Endothelial cell (in vitro differentiated cells): ENCODE measurements at regions not wholly inside any gene's neighbourhood (a gene's known extent, or its start where the extent isn't known, plus 50 kb on each side); places are given as distances from the start of the nearest gene placed in this dataset.

ENCODE experiments used
- DNase-seq: peaks from one replicate; pipeline ENCODE4 v3.0.0; 2021; ENCODE audit warnings: low spot score
- H3K27ac Mint-ChIP-seq: one replicate; pipeline ENCODE4 v1.8.0; 2021; ENCODE audit warnings: mixed read lengths, inconsistent platforms; ENCODE audit not compliant: unreplicated experiment
- H3K27me3 Mint-ChIP-seq: one replicate; pipeline ENCODE4 v1.8.0; 2021; ENCODE audit warnings: mild to moderate bottlenecking, moderate library complexity, mixed read lengths, inconsistent platforms; ENCODE audit not compliant: unreplicated experiment
- H3K36me3 Mint-ChIP-seq: one replicate; pipeline ENCODE4 v1.8.0; 2021; ENCODE audit warnings: mild to moderate bottlenecking, low read depth, mixed read lengths, inconsistent platforms; ENCODE audit not compliant: unreplicated experiment
- H3K4me1 Mint-ChIP-seq: one replicate; pipeline ENCODE4 v1.8.0; 2021; ENCODE audit warnings: mild to moderate bottlenecking, mixed read lengths, inconsistent platforms; ENCODE audit not compliant: unreplicated experiment
- H3K4me3 Mint-ChIP-seq: one replicate; pipeline ENCODE4 v1.8.0; 2021; ENCODE audit warnings: mild to moderate bottlenecking, mixed read lengths, inconsistent platforms; ENCODE audit not compliant: unreplicated experiment
- H3K9me3 Mint-ChIP-seq: one replicate; pipeline ENCODE4 v1.8.0; 2021; ENCODE audit warnings: mixed read lengths, inconsistent platforms; ENCODE audit not compliant: unreplicated experiment
- CTCF ChIP-seq: fragments of 200-600 bp; sonication (generic); IDR thresholded peaks from one replicate; pipeline ENCODE4 v1.5.0; 2021; ENCODE audit warnings: antibody characterized with exemption; ENCODE audit not compliant: unreplicated experiment

- peaks cover 8% of the 10 kb centered on the region for H3K9me3 Mint-ChIP-seq
- H3K4me1 Mint-ChIP-seq = no peaks in the 10 kb centered on the region
- DNase-seq = no peak
- no peak for TF ChIP-seq CTCF
- H3K36me3 Mint-ChIP-seq = no peaks in the 10 kb centered on the region
- H3K27ac Mint-ChIP-seq = no peak overlapping the region
- no peak overlapping the region for H3K4me3 Mint-ChIP-seq
- peaks cover 2% of the 10 kb centered on the region for H3K27me3 Mint-ChIP-seq
Measured at GRCh38 chr16:76768316-76768715, 422.7 kb upstream of the MON1B start.

DNA sequence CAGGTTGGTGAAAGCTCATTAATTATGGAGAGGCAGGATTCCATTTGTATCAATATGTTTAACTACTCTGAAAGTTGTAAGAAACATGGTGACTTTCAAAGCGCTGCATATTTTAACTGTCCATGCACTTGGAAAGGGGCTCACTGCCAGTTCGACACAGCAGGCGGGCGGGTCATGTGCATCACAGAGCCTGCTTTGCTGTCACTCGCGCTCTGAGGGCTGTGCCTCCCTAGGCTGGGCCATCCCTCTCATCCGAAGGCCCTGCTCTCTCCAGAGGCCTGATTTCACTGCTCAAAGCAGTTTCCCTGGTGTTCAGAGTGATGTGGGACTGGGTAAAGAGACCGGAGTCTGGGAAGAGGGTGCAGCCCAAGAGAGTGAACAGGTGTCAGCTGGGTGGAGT, 422.0 kb upstream of the MON1B start:
- Mint-ChIP-seq H3K4me1 (no peaks in the 10 kb centered on the region), H3K36me3 (no peaks in the 10 kb centered on the region), H3K27ac (no peak overlapping the region), H3K4me3 (no peak overlapping the region), H3K27me3 (peaks cover 2% of the 10 kb centered on the region), H3K9me3 (peaks cover 8% of the 10 kb centered on the region)
- TF ChIP-seq CTCF = no peak
- no peak for DNase-seq

DNA sequence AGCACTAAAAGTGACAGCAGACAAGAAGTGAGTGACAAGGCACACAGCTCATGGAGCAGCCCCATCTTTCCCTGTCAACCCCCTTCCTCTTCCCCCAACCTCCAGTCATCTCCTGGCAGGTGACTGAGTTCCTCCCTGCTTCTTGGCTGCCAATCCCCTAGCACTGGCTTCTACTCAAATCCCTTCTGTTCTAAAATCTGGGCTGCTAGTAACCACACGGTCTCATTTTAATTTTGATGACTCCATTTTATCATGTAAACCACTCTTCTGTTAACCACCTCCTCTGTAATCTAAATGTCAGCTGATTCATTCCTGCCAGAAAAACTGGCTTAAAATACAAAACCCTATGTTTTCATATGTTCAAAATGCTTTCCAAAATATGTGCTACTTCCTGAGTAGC, 419.8 kb upstream of the MON1B start:
- Mint-ChIP-seq H3K27me3 (peaks cover 2% of the 10 kb centered on the region), H3K9me3 (peaks cover 8% of the 10 kb centered on the region), H3K36me3 (no peaks in the 10 kb centered on the region), H3K27ac (no peak overlapping the region), H3K4me3 (no peak overlapping the region), H3K4me1 (no peaks in the 10 kb centered on the region)
- TF ChIP-seq CTCF = no peak
- no peak for DNase-seq

GRCh38 chr16:76777721-76778465, 413.1 kb upstream of the MON1B start:
- Mint-ChIP-seq H3K36me3 (no peaks in the 10 kb centered on the region), H3K4me1 (no peaks in the 10 kb centered on the region), H3K27me3 (no peaks in the 10 kb centered on the region), H3K27ac (no peak overlapping the region), H3K4me3 (no peak overlapping the region), H3K9me3 (peaks cover 3% of the 10 kb centered on the region)
- TF ChIP-seq CTCF = no peak
- DNase-seq = no peak

DNA sequence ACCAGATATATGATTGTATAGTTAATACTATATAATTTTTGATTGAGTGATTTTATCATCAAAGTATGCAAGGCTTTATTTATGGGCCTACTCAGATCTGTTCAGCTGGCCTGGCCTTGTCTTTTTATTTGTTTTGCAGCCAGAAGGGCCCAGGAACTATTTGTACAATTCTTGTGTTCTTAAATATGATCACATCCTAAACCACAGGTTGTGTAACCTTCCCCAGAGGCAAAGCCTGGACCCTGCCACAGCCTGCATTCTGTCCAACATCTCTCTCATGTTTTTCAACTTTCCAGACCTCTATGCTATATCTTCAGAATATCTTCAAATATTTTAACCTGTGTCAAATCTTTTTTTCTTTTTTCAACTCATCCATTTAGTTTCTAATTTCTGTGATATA, 410.4 kb upstream of the MON1B start:
- TF ChIP-seq CTCF = no peak
- DNase-seq = no peak
- H3K4me1 Mint-ChIP-seq = no peaks in the 10 kb centered on the region
- H3K9me3 Mint-ChIP-seq = peaks cover 3% of the 10 kb centered on the region
- H3K27ac Mint-ChIP-seq = no peak overlapping the region
- H3K36me3 Mint-ChIP-seq = no peaks in the 10 kb centered on the region
- H3K4me3 Mint-ChIP-seq = no peak overlapping the region
- H3K27me3 Mint-ChIP-seq = no peaks in the 10 kb centered on the region
